GM12878 (cell line): ENCODE measurements at regions not wholly inside any gene's neighbourhood (a gene's known extent, or its start where the extent isn't known, plus 50 kb on each side); places are given as distances from the start of the nearest gene placed in this dataset.

ENCODE experiments used
- EED ChIP-seq: sonication (generic); IDR thresholded peaks from 2 replicates; pipeline ENCODE4 v1.6.1; 2016; ENCODE audit warnings: antibody characterized with exemption, low read depth
- EZH2 ChIP-seq: IDR thresholded peaks from 2 replicates; pipeline ENCODE4 v1.6.1; 2012; ENCODE audit warnings: low read depth, mild to moderate bottlenecking, control low read depth, inconsistent platforms, low read length, borderline replicate concordance; ENCODE audit not compliant: control insufficient read depth
- JUND ChIP-seq: IDR thresholded peaks from 2 replicates; pipeline ENCODE4 v1.6.1; 2012; ENCODE audit warnings: low read depth, mild to moderate bottlenecking, low read length, improper control_type of control experiment, moderate library complexity
- PAX5 ChIP-seq: IDR thresholded peaks from 2 replicates; pipeline ENCODE4 v1.6.1; 2011; ENCODE audit warnings: low read depth, low read length, borderline replicate concordance
- POLR2A ChIP-seq: IDR thresholded peaks from 2 replicates; pipeline ENCODE4 v1.6.1; 2011; ENCODE audit warnings: low read depth, mild to moderate bottlenecking, low read length
- POLR2AphosphoS5 ChIP-seq: IDR thresholded peaks from 2 replicates; pipeline ENCODE4 v1.6.1; 2011; ENCODE audit warnings: mild to moderate bottlenecking, low read length, inconsistent platforms
- SIN3A ChIP-seq: IDR thresholded peaks from 2 replicates; pipeline ENCODE4 v1.6.1; 2012; ENCODE audit warnings: low read depth, low read length, improper control_type of control experiment
- ZBED1 ChIP-seq: IDR thresholded peaks from 2 replicates; pipeline ENCODE4 v1.6.1; 2016; ENCODE audit warnings: borderline replicate concordance
- ZNF274 ChIP-seq: IDR thresholded peaks from one replicate; pipeline ENCODE4 v1.8.0; 2011; ENCODE audit not compliant: insufficient read length, insufficient read depth
- TF ChIP-seq, protein P1 (sequence below): IDR thresholded peaks from 2 replicates; pipeline ENCODE4 v1.6.1; 2011; ENCODE audit warnings: mild to moderate bottlenecking, low read depth, low read length, moderate library complexity; ENCODE audit not compliant: insufficient replicate concordance
- TF ChIP-seq, protein P2 (sequence below), 3 experiments: IDR thresholded peaks in 2 of 3; conservative IDR thresholded peaks in 1 of 3; 2 replicates each; pipeline ENCODE4 v1.5.1; 2011; ENCODE audit warnings: low read depth in 3 of 3, low read length in 3 of 3, mild to moderate bottlenecking in 3 of 3, control low read depth in 2 of 3, moderate library complexity in 2 of 3, inconsistent platforms in 1 of 3, mixed read lengths in 1 of 3; ENCODE audit not compliant: control insufficient read depth in 2 of 3, insufficient read depth in 1 of 3; ENCODE audit errors: extremely low read depth in 1 of 3
- TF ChIP-seq, protein P3 (sequence below): IDR thresholded peaks from 2 replicates; pipeline ENCODE4 v1.6.1; 2012; ENCODE audit warnings: low read depth, low read length, improper control_type of control experiment
- TF ChIP-seq, protein P4 (sequence below): fragments of 450-650 bp; IDR thresholded peaks from 2 replicates; pipeline ENCODE4 v1.6.1; 2017; ENCODE audit warnings: mild to moderate bottlenecking, moderate library complexity

DNA sequence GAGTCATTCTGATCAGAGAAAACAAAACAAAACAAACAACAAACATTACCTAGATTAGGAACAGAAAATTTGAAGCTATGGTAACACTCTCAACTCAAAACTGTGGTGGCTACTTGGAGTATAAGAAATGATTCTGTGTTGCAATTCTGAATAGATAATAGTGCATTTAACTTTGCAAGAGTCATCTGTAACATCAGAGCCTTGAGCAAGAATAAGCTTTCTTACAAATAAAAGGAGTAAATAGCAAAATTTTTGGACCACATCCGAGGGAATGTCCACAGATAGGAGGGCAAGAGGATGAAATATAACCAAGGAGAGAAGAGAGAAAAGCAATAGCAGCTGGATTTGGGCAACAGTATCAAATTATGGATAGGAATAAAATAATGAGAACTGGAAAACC is 1090.6 kb downstream of the SLC6A15 start:
- TF ChIP-seq, protein P1, sequence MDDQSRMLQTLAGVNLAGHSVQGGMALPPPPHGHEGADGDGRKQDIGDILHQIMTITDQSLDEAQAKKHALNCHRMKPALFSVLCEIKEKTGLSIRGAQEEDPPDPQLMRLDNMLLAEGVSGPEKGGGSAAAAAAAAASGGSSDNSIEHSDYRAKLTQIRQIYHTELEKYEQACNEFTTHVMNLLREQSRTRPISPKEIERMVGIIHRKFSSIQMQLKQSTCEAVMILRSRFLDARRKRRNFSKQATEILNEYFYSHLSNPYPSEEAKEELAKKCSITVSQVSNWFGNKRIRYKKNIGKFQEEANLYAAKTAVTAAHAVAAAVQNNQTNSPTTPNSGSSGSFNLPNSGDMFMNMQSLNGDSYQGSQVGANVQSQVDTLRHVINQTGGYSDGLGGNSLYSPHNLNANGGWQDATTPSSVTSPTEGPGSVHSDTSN: no peak
- TF ChIP-seq, protein P2, sequence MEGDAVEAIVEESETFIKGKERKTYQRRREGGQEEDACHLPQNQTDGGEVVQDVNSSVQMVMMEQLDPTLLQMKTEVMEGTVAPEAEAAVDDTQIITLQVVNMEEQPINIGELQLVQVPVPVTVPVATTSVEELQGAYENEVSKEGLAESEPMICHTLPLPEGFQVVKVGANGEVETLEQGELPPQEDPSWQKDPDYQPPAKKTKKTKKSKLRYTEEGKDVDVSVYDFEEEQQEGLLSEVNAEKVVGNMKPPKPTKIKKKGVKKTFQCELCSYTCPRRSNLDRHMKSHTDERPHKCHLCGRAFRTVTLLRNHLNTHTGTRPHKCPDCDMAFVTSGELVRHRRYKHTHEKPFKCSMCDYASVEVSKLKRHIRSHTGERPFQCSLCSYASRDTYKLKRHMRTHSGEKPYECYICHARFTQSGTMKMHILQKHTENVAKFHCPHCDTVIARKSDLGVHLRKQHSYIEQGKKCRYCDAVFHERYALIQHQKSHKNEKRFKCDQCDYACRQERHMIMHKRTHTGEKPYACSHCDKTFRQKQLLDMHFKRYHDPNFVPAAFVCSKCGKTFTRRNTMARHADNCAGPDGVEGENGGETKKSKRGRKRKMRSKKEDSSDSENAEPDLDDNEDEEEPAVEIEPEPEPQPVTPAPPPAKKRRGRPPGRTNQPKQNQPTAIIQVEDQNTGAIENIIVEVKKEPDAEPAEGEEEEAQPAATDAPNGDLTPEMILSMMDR (IDR thresholded peaks at IDR 0.05 in 2 of 3, conservative IDR thresholded peaks at IDR 0.05 in 1 of 3; ENCODE audit: control insufficient read depth in 2 of 3, extremely low read depth in 1 of 3, insufficient read depth in 1 of 3, low read depth in 3 of 3, low read length in 3 of 3): no peak
- TF ChIP-seq, protein P3, sequence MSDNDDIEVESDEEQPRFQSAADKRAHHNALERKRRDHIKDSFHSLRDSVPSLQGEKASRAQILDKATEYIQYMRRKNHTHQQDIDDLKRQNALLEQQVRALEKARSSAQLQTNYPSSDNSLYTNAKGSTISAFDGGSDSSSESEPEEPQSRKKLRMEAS: no peak
- TF ChIP-seq EZH2 (no peak), POLR2AphosphoS5 (no peak), POLR2A (no peak), JUND (no peak), SIN3A (no peak), ZNF274 (no peak), EED (no peak), PAX5 (no peak), ZBED1 (no peak)
- TF ChIP-seq, protein P4, sequence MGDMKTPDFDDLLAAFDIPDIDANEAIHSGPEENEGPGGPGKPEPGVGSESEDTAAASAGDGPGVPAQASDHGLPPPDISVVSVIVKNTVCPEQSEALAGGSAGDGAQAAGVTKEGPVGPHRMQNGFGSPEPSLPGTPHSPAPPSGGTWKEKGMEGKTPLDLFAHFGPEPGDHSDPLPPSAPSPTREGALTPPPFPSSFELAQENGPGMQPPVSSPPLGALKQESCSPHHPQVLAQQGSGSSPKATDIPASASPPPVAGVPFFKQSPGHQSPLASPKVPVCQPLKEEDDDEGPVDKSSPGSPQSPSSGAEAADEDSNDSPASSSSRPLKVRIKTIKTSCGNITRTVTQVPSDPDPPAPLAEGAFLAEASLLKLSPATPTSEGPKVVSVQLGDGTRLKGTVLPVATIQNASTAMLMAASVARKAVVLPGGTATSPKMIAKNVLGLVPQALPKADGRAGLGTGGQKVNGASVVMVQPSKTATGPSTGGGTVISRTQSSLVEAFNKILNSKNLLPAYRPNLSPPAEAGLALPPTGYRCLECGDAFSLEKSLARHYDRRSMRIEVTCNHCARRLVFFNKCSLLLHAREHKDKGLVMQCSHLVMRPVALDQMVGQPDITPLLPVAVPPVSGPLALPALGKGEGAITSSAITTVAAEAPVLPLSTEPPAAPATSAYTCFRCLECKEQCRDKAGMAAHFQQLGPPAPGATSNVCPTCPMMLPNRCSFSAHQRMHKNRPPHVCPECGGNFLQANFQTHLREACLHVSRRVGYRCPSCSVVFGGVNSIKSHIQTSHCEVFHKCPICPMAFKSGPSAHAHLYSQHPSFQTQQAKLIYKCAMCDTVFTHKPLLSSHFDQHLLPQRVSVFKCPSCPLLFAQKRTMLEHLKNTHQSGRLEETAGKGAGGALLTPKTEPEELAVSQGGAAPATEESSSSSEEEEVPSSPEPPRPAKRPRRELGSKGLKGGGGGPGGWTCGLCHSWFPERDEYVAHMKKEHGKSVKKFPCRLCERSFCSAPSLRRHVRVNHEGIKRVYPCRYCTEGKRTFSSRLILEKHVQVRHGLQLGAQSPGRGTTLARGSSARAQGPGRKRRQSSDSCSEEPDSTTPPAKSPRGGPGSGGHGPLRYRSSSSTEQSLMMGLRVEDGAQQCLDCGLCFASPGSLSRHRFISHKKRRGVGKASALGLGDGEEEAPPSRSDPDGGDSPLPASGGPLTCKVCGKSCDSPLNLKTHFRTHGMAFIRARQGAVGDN: no peak
